Mucosa of rectum (tissue), 2 donors: ENCODE measurements at regions not wholly inside any gene's neighbourhood (a gene's known extent, or its start where the extent isn't known, plus 50 kb on each side); places are given as distances from the start of the nearest gene placed in this dataset.

ENCODE experiments used
- H3K27ac ChIP-seq, 2 donors: one replicate each; pipeline ENCODE4 v1.7.0; 2013; ENCODE audit warnings: inconsistent platforms in 2 of 2, low read depth in 2 of 2, low read length in 2 of 2
- H3K27me3 ChIP-seq, 2 donors: one replicate each; pipeline ENCODE4 v1.7.0; 2013; ENCODE audit warnings: low read length in 2 of 2; ENCODE audit not compliant: control insufficient read depth in 2 of 2, insufficient read depth in 2 of 2
- H3K36me3 ChIP-seq, 2 donors: one replicate each; pipeline ENCODE4 v1.7.0; 2013; ENCODE audit warnings: low read length in 2 of 2; ENCODE audit not compliant: control insufficient read depth in 2 of 2, insufficient read depth in 2 of 2
- H3K4me1 ChIP-seq, 2 donors: one replicate each; pipeline ENCODE4 v1.7.0; 2013; ENCODE audit warnings: low read length in 2 of 2, mild to moderate bottlenecking in 1 of 2; ENCODE audit not compliant: control insufficient read depth in 2 of 2, insufficient read depth in 2 of 2
- H3K4me3 ChIP-seq, 2 donors: one replicate each; pipeline ENCODE4 v1.7.0; 2013; ENCODE audit warnings: low read length in 2 of 2
- H3K9ac ChIP-seq, 2 donors: one replicate each; pipeline ENCODE4 v1.7.0; 2013; ENCODE audit warnings: low read length in 2 of 2, low read depth in 1 of 2, mild to moderate bottlenecking in 1 of 2
- H3K9me3 ChIP-seq, 2 donors: one replicate each; pipeline ENCODE4 v1.7.0; 2013; ENCODE audit warnings: low read length in 2 of 2; ENCODE audit not compliant: control insufficient read depth in 2 of 2
- donor health status: healthy.
- donor health status: Normal muscosa, but diverticular disease.

GRCh38 chr16:63361032-63361624 is 1324.9 kb upstream of the CDH8 start:
- no peak overlapping the region for H3K9ac ChIP-seq
- H3K9me3 ChIP-seq, result no peaks in the 10 kb centered on the region
- H3K4me3 ChIP-seq, result no peak overlapping the region
- H3K27ac ChIP-seq, result no peak overlapping the region
- H3K27me3 ChIP-seq, result no peaks in the 10 kb centered on the region
- H3K36me3 ChIP-seq, result no peaks in the 10 kb centered on the region
- no peaks in the 10 kb centered on the region for H3K4me1 ChIP-seq

GRCh38 chr16:63349961-63350360 is 1313.7 kb upstream of the CDH8 start:
- no peak overlapping the region for H3K27ac ChIP-seq
- H3K27me3 ChIP-seq, result no peaks in the 10 kb centered on the region
- H3K9ac ChIP-seq, result no peak overlapping the region
- no peaks in the 10 kb centered on the region for H3K4me1 ChIP-seq
- H3K9me3 ChIP-seq, result no peaks in the 10 kb centered on the region
- H3K4me3 ChIP-seq, result no peak overlapping the region
- H3K36me3 ChIP-seq, result no peaks in the 10 kb centered on the region

GRCh38 chr16:63346000-63346399 is 1309.8 kb upstream of the CDH8 start:
- Histone ChIP-seq H3K4me3 (no peak overlapping the region), H3K27me3 (no peaks in the 10 kb centered on the region), H3K9me3 (no peaks in the 10 kb centered on the region), H3K36me3 (no peaks in the 10 kb centered on the region), H3K27ac (no peak overlapping the region), H3K4me1 (no peaks in the 10 kb centered on the region), H3K9ac (no peak overlapping the region)

- no peaks in the 10 kb centered on the region for H3K36me3 ChIP-seq
- no peaks in the 10 kb centered on the region for H3K4me1 ChIP-seq
- H3K4me3 ChIP-seq, result no peak overlapping the region
- no peak overlapping the region for H3K9ac ChIP-seq
- no peaks in the 10 kb centered on the region for H3K9me3 ChIP-seq
- H3K27me3 ChIP-seq, result no peaks in the 10 kb centered on the region
- no peak overlapping the region for H3K27ac ChIP-seq
Measured at GRCh38 chr16:63337264-63337663, 1301.0 kb upstream of the CDH8 start.

- H3K36me3 ChIP-seq, result no peaks in the 10 kb centered on the region
Measured at GRCh38 chr16:63331111-63331510, 1294.9 kb upstream of the CDH8 start.

GRCh38 chr16:63326736-63327339 is 1290.6 kb upstream of the CDH8 start:
- H3K9ac ChIP-seq, result no peak overlapping the region
- H3K4me1 ChIP-seq, result no peaks in the 10 kb centered on the region
- H3K27me3 ChIP-seq, result no peaks in the 10 kb centered on the region
- H3K36me3 ChIP-seq, result no peaks in the 10 kb centered on the region
- H3K27ac ChIP-seq, result no peak overlapping the region
- no peak overlapping the region for H3K4me3 ChIP-seq
- no peaks in the 10 kb centered on the region for H3K9me3 ChIP-seq

More at GRCh38 chr16:63331111-63331510, 1294.9 kb upstream of the CDH8 start:
- no peaks in the 10 kb centered on the region for H3K9me3 ChIP-seq
- no peaks in the 10 kb centered on the region for H3K27me3 ChIP-seq
- H3K27ac ChIP-seq, result no peak overlapping the region
- no peak overlapping the region for H3K9ac ChIP-seq
- no peaks in the 10 kb centered on the region for H3K4me1 ChIP-seq
- H3K4me3 ChIP-seq, result no peak overlapping the region

- no peaks in the 10 kb centered on the region for H3K27me3 ChIP-seq
- H3K27ac ChIP-seq, result no peak overlapping the region
- H3K4me1 ChIP-seq, result no peaks in the 10 kb centered on the region
- H3K9ac ChIP-seq, result no peak overlapping the region
- H3K36me3 ChIP-seq, result no peaks in the 10 kb centered on the region
- no peaks in the 10 kb centered on the region for H3K9me3 ChIP-seq
- no peak overlapping the region for H3K4me3 ChIP-seq
Measured at GRCh38 chr16:63323722-63324705, 1287.8 kb upstream of the CDH8 start.

GRCh38 chr16:63323055-63323454 is 1286.8 kb upstream of the CDH8 start:
- Histone ChIP-seq H3K9ac (no peak overlapping the region), H3K4me3 (no peak overlapping the region), H3K27me3 (no peaks in the 10 kb centered on the region), H3K36me3 (no peaks in the 10 kb centered on the region), H3K27ac (no peak overlapping the region), H3K9me3 (no peaks in the 10 kb centered on the region), H3K4me1 (no peaks in the 10 kb centered on the region)

- no peaks in the 10 kb centered on the region for H3K27me3 ChIP-seq
- no peak overlapping the region for H3K9ac ChIP-seq
- H3K27ac ChIP-seq, result no peak overlapping the region
- no peaks in the 10 kb centered on the region for H3K9me3 ChIP-seq
- no peaks in the 10 kb centered on the region for H3K36me3 ChIP-seq
- no peak overlapping the region for H3K4me3 ChIP-seq
- H3K4me1 ChIP-seq, result no peaks in the 10 kb centered on the region
Measured at GRCh38 chr16:63315229-63315628, 1279.0 kb upstream of the CDH8 start.

GRCh38 chr16:63312346-63312745 is 1276.1 kb upstream of the CDH8 start:
- Histone ChIP-seq H3K36me3 (no peaks in the 10 kb centered on the region), H3K9me3 (no peaks in the 10 kb centered on the region), H3K9ac (no peak overlapping the region), H3K27ac (no peak overlapping the region), H3K4me3 (no peak overlapping the region), H3K27me3 (no peaks in the 10 kb centered on the region), H3K4me1 (no peaks in the 10 kb centered on the region)
